H1 (cell line): ENCODE measurements at regions not wholly inside any gene's neighbourhood (a gene's known extent, or its start where the extent isn't known, plus 50 kb on each side); places are given as distances from the start of the nearest gene placed in this dataset.

Experiments
- CTCF ChIA-PET: fragments of 300-600 bp; sonication (Branson Sonifier 250); formaldehyde crosslinking; loops from one replicate; lab custom pipeline; 2021; ENCODE audit not compliant: partially characterized antibody; lab: Charles Lee
- POLR2A ChIA-PET: fragments of 300-600 bp; sonication (Branson Sonifier 250); formaldehyde crosslinking; loops from one replicate; lab custom pipeline; 2021; ENCODE audit warnings: inconsistent platforms; ENCODE audit not compliant: partially characterized antibody; lab: Charles Lee
- DNase-seq, 2 experiments: peaks; one replicate each; pipeline versions ENCODE4 v3.0.0 to v3.0.0-alpha.2; 2010 to 2022; ENCODE audit warnings: low spot score in 2 of 2, low read depth in 1 of 2, mixed read lengths in 1 of 2
- FAIRE-seq: peaks from 2 replicates; lab custom pipeline; 2011; peaks lifted over from hg19 to GRCh38; lab: Jason Lieb, UNC
- H2AFZ ChIP-seq: 2 replicates; pipeline ENCODE4 v1.8.1; 2012; ENCODE audit warnings: low read length, inconsistent platforms
- H2AK5ac ChIP-seq: 2 replicates; pipeline ENCODE4 v1.6.1; 2013; ENCODE audit warnings: low read depth, low read length
- H2BK120ac ChIP-seq: replicated peaks from 2 replicates; pipeline ENCODE3; 2013; ENCODE audit warnings: low read depth, low read length, inconsistent platforms
- H2BK12ac ChIP-seq: 2 replicates; pipeline ENCODE4 v1.6.1; 2013; ENCODE audit warnings: low read depth, low read length
- H2BK15ac ChIP-seq: 2 replicates; pipeline ENCODE4 v1.6.1; 2013; ENCODE audit warnings: low read length
- H2BK20ac ChIP-seq: 2 replicates; pipeline ENCODE4 v1.6.1; 2013; ENCODE audit warnings: low read length
- H2BK5ac ChIP-seq: 2 replicates; pipeline ENCODE4 v1.6.1; 2013; ENCODE audit warnings: low read depth, low read length
- H3K14ac ChIP-seq: 2 replicates; pipeline ENCODE4 v1.6.1; 2013; ENCODE audit warnings: inconsistent platforms; ENCODE audit not compliant: insufficient read length
- H3K18ac ChIP-seq: 2 replicates; pipeline ENCODE4 v1.6.1; 2013; ENCODE audit warnings: low read length; ENCODE audit errors: extremely low read depth
- H3K23ac ChIP-seq: 2 replicates; pipeline ENCODE4 v1.6.1; 2013; ENCODE audit warnings: inconsistent platforms; ENCODE audit not compliant: insufficient read length
- H3K23me2 ChIP-seq: 2 replicates; pipeline ENCODE4 v1.6.1; 2013; ENCODE audit warnings: low read depth, low read length
- H3K27ac ChIP-seq: 2 replicates; pipeline ENCODE4 v1.6.1; 2011; ENCODE audit warnings: low read depth, low read length, inconsistent platforms
- H3K27me3 ChIP-seq, 4 experiments: replicated peaks in 1 of 4; 1 replicate in 1 of 4; 2 replicates in 3 of 4; pipeline versions ENCODE4 v1.6.1 to v1.8.1; 2011 to 2013; ENCODE audit warnings: low read length in 3 of 4, mild to moderate bottlenecking in 3 of 4, inconsistent platforms in 2 of 4, mixed read lengths in 2 of 4, moderate library complexity in 1 of 4; ENCODE audit not compliant: control insufficient read depth in 3 of 4, insufficient read depth in 3 of 4; ENCODE audit errors: extremely low read depth in 1 of 4
- H3K36me3 ChIP-seq, 4 experiments: 2 replicates each; pipeline versions ENCODE4 v1.6.1 to v1.8.1; 2011 to 2013; ENCODE audit warnings: mild to moderate bottlenecking in 4 of 4, low read length in 3 of 4, moderate library complexity in 2 of 4, control low read depth in 1 of 4, inconsistent platforms in 1 of 4; ENCODE audit not compliant: insufficient read depth in 4 of 4, control insufficient read depth in 2 of 4
- H3K4ac ChIP-seq: replicated peaks from 2 replicates; pipeline ENCODE3; 2013; ENCODE audit warnings: low read length, low read depth, mixed read lengths, inconsistent platforms; ENCODE audit not compliant: insufficient read length
- H3K4me1 ChIP-seq, 4 experiments: replicated peaks in 1 of 4; 1 replicate in 1 of 4; 2 replicates in 3 of 4; pipeline versions ENCODE4 v1.6.1 to v1.8.1; 2011 to 2013; ENCODE audit warnings: low read length in 3 of 4, inconsistent platforms in 2 of 4, mixed read lengths in 1 of 4; ENCODE audit not compliant: insufficient read depth in 4 of 4, control insufficient read depth in 3 of 4
- H3K4me2 ChIP-seq, 2 experiments: 2 replicates each; pipeline versions ENCODE4 v1.6.1 to v1.8.1; 2011 to 2013; ENCODE audit warnings: low read depth in 2 of 2, low read length in 2 of 2, control low read depth in 1 of 2, inconsistent platforms in 1 of 2, mild to moderate bottlenecking in 1 of 2; ENCODE audit not compliant: insufficient read depth in 1 of 2
- H3K4me3 ChIP-seq, 4 experiments: fragments of 200-600, 300-600 bp in 1 of 4; sonication (generic), shearing (Covaris generic), sonication (Bioruptor Twin) in 1 of 4; 2 replicates each; pipeline versions ENCODE4 v1.5.1 to v1.8.1; 2011 to 2016; ENCODE audit warnings: low read length in 4 of 4, low read depth in 3 of 4, control low read depth in 2 of 4, inconsistent platforms in 2 of 4, mild to moderate bottlenecking in 2 of 4, mixed read lengths in 1 of 4, moderate library complexity in 1 of 4; ENCODE audit not compliant: insufficient read depth in 2 of 4; ENCODE audit errors: extremely low read depth in 1 of 4
- H3K56ac ChIP-seq: replicated peaks from 2 replicates; pipeline ENCODE3; 2013; ENCODE audit warnings: low read depth, mild to moderate bottlenecking, mixed read lengths, low read length, inconsistent platforms; ENCODE audit not compliant: insufficient read length
- H3K79me1 ChIP-seq: 2 replicates; pipeline ENCODE4 v1.6.1; 2013; ENCODE audit warnings: low read depth, low read length, control low read depth
- H3K79me2 ChIP-seq, 2 experiments: 2 replicates each; pipeline versions ENCODE4 v1.6.1 to v1.8.1; 2012 to 2013; ENCODE audit warnings: low read length in 2 of 2, mild to moderate bottlenecking in 2 of 2, inconsistent platforms in 1 of 2; ENCODE audit not compliant: insufficient read depth in 2 of 2, control insufficient read depth in 1 of 2
- H3K9ac ChIP-seq, 4 experiments: replicated peaks in 1 of 4; 1 replicate in 1 of 4; 2 replicates in 3 of 4; pipeline versions ENCODE4 v1.6.1 to v1.8.1; 2011 to 2013; ENCODE audit warnings: low read depth in 3 of 4, low read length in 3 of 4, control low read depth in 2 of 4, mild to moderate bottlenecking in 2 of 4, moderate library complexity in 2 of 4, inconsistent platforms in 1 of 4; ENCODE audit errors: extremely low read depth in 1 of 4
- H3K9me3 ChIP-seq, 2 experiments: 2 replicates each; pipeline versions ENCODE4 v1.6.1 to v1.8.1; 2012 to 2013; ENCODE audit warnings: mild to moderate bottlenecking in 2 of 2, moderate library complexity in 2 of 2, control low read depth in 1 of 2, inconsistent platforms in 1 of 2, low read depth in 1 of 2, low read length in 1 of 2, mixed read lengths in 1 of 2; ENCODE audit not compliant: insufficient read depth in 2 of 2
- H4K20me1 ChIP-seq, 2 experiments: replicated peaks in 1 of 2; 2 replicates each; pipeline versions ENCODE3 to v1.8.1; 2011 to 2013; ENCODE audit warnings: inconsistent platforms in 2 of 2, low read length in 2 of 2, mild to moderate bottlenecking in 1 of 2; ENCODE audit not compliant: insufficient read depth in 2 of 2, control insufficient read depth in 1 of 2
- H4K5ac ChIP-seq: 2 replicates; pipeline ENCODE4 v1.6.1; 2013; ENCODE audit warnings: low read length, low read depth, mixed read lengths, inconsistent platforms; ENCODE audit not compliant: insufficient read length
- H4K8ac ChIP-seq: 2 replicates; pipeline ENCODE4 v1.8.0; 2013; ENCODE audit warnings: mild to moderate bottlenecking, moderate library complexity, low read length, inconsistent platforms; ENCODE audit not compliant: insufficient read depth; ENCODE audit errors: extremely low read depth
- H4K91ac ChIP-seq: replicated peaks from 2 replicates; pipeline ENCODE3; 2013; ENCODE audit warnings: low read length, mixed read lengths, inconsistent platforms; ENCODE audit not compliant: insufficient read length
- BCL11A ChIP-seq, 2 experiments: IDR thresholded peaks; one replicate each; pipeline ENCODE4 v1.6.1; 2011; ENCODE audit warnings: low read depth in 2 of 2, low read length in 2 of 2, mild to moderate bottlenecking in 2 of 2
- CBX5 ChIP-seq: fragments of 300-800, 300-1000 bp; sonication (generic); IDR thresholded peaks from 2 replicates; pipeline ENCODE4 v1.7.1; 2016; ENCODE audit warnings: antibody characterized with exemption, low read length, low read depth
- GTF2F1 ChIP-seq: IDR thresholded peaks from 2 replicates; pipeline ENCODE4 v1.6.1; 2012; ENCODE audit warnings: low read depth, low read length, improper control_type of control experiment, borderline replicate concordance
- JUN ChIP-seq: IDR thresholded peaks from 2 replicates; pipeline ENCODE4 v1.6.1; 2011; ENCODE audit warnings: low read depth, mild to moderate bottlenecking, improper control_type of control experiment, low read length
- KDM5A ChIP-seq: fragments of 200-600 bp; IDR thresholded peaks from 2 replicates; pipeline ENCODE4 v1.7.1; 2012; ENCODE audit warnings: mild to moderate bottlenecking, low read length, inconsistent platforms, mixed read lengths
- SIX5 ChIP-seq: IDR thresholded peaks from 2 replicates; pipeline ENCODE4 v1.6.1; 2011; ENCODE audit warnings: mild to moderate bottlenecking, low read depth, low read length
- SUZ12 ChIP-seq: fragments of 200-600 bp; sonication (generic); IDR thresholded peaks from 2 replicates; pipeline ENCODE4 v1.6.1; 2012; ENCODE audit warnings: mild to moderate bottlenecking, inconsistent platforms, low read length, moderate library complexity, mixed read lengths
- WGBS, 2 experiments: shearing (Covaris generic) in 1 of 2; methylation state at CpG; one replicate each; pipeline versions ENCODE4 v1.1.6 to v1.1.7; 2013 to 2015; ENCODE audit warnings: low lambda C conversion rate in 2 of 2, mixed read lengths in 2 of 2, inconsistent platforms in 1 of 2, low coverage in 1 of 2, missing lambda C conversion rate in 1 of 2; ENCODE audit not compliant: insufficient replicate concordance in 2 of 2, insufficient coverage in 1 of 2, insufficient read length in 1 of 2; ENCODE audit errors: extremely low coverage in 1 of 2, missing lambda C conversion rate in 1 of 2; 5-methylcytosine and 5-hydroxymethylcytosine counted together

- no peaks in the 10 kb centered on the region for H3K27me3 ChIP-seq
- H3K9me3 ChIP-seq = peaks cover 0 to 10% of the 10 kb centered on the region in 2 experiments; a peak in 1 of 4 replicates
- H3K4me3 ChIP-seq = no peak overlapping the region
- no peak overlapping the region for H2AFZ ChIP-seq
- ChIA-PET POLR2A (no interaction called here), CTCF (no interaction called here)
- H3K79me2 ChIP-seq = no peaks in the 10 kb centered on the region
- no peak overlapping the region for H2BK5ac ChIP-seq
- no peaks in the 10 kb centered on the region for H4K20me1 ChIP-seq
- WGBS, 2 experiments = 85% methylated on average over 6 of the region's 6 CpGs; no CpG with 5 or more reads in 1 of the 2 experiments
- H2BK12ac ChIP-seq = no peak overlapping the region
- H3K18ac ChIP-seq = no peak overlapping the region
- no peak overlapping the region for H4K5ac ChIP-seq
- H2BK15ac ChIP-seq = no peak overlapping the region
- H4K91ac ChIP-seq = no peak overlapping the region
- H2AK5ac ChIP-seq = no peak overlapping the region
- no peak for TF ChIP-seq KDM5A
- TF ChIP-seq SUZ12 = no peak
- TF ChIP-seq GTF2F1 = no peak
- TF ChIP-seq CBX5 = no peak
- TF ChIP-seq SIX5 = no peak
- no peak for TF ChIP-seq JUN
- no peak for TF ChIP-seq BCL11A (IDR thresholded peaks at IDR 0.05; ENCODE audit: low read depth in 2 of 2, low read length in 2 of 2)
- no peaks in the 10 kb centered on the region for H3K36me3 ChIP-seq
- no peaks in the 10 kb centered on the region for H3K79me1 ChIP-seq
- no peak overlapping the region for H3K9ac ChIP-seq
- no peak for FAIRE-seq
- H3K4me2 ChIP-seq = no peak overlapping the region
- H3K4me1 ChIP-seq = no peaks in the 10 kb centered on the region
- DNase-seq = no peak
- H4K8ac ChIP-seq = no peak overlapping the region
- H3K23ac ChIP-seq = no peak overlapping the region
- no peak overlapping the region for H2BK20ac ChIP-seq
- H3K27ac ChIP-seq = no peak overlapping the region
- H3K23me2 ChIP-seq = no peaks in the 10 kb centered on the region
- no peak overlapping the region for H2BK120ac ChIP-seq
- H3K56ac ChIP-seq = no peak overlapping the region
- H3K4ac ChIP-seq = no peak overlapping the region
- no peak overlapping the region for H3K14ac ChIP-seq
Measured at GRCh38 chr6:85945459-85946185, 302.9 kb upstream of the SYNCRIP start.
